CD14-positive monocyte (primary cell): ENCODE measurements at regions not wholly inside any gene's neighbourhood (a gene's known extent, or its start where the extent isn't known, plus 50 kb on each side); places are given as distances from the start of the nearest gene placed in this dataset.

ENCODE experiments used
- DNase-seq, 3 donors: peaks; one replicate each; pipeline ENCODE4 v3.0.0-alpha.2; 2011 to 2022
- H2AFZ ChIP-seq: 2 replicates; pipeline ENCODE4 v1.6.0; 2012; ENCODE audit warnings: mild to moderate bottlenecking, low read depth, low read length, inconsistent platforms; ENCODE audit not compliant: insufficient read depth, poor library complexity, severe bottlenecking
- H3K27ac ChIP-seq, 2 donors: 1 replicate in 1 of 2; 2 replicates in 1 of 2; pipeline ENCODE4 v1.5.1; 2012 to 2013; ENCODE audit warnings: low read length in 2 of 2, control low read depth in 1 of 2, inconsistent platforms in 1 of 2, low read depth in 1 of 2, mild to moderate bottlenecking in 1 of 2
- H3K27me3 ChIP-seq, 2 donors: one replicate each; pipeline versions ENCODE4 v1.6.0 to v1.6.1; 2011 to 2013; ENCODE audit warnings: low read length in 2 of 2; ENCODE audit not compliant: control insufficient read depth in 2 of 2, insufficient read depth in 2 of 2
- H3K36me3 ChIP-seq, 2 donors: replicated peaks in 1 of 2; 1 replicate in 1 of 2; 2 replicates in 1 of 2; pipeline versions ENCODE4 v1.5.1 to v1.6.1; 2012 to 2013; ENCODE audit warnings: low read length in 2 of 2, control low read depth in 1 of 2, inconsistent platforms in 1 of 2, mild to moderate bottlenecking in 1 of 2; ENCODE audit not compliant: insufficient read depth in 2 of 2, control insufficient read depth in 1 of 2
- H3K4me1 ChIP-seq, 2 donors: 1 replicate in 1 of 2; 2 replicates in 1 of 2; pipeline versions ENCODE4 v1.5.1 to v1.6.1; 2012 to 2013; ENCODE audit warnings: low read length in 2 of 2, control low read depth in 1 of 2, inconsistent platforms in 1 of 2, mild to moderate bottlenecking in 1 of 2, moderate library complexity in 1 of 2; ENCODE audit not compliant: insufficient read depth in 2 of 2, control insufficient read depth in 1 of 2
- H3K4me2 ChIP-seq: replicated peaks from 2 replicates; pipeline ENCODE3; 2012; ENCODE audit warnings: low read length, moderate library complexity, mild to moderate bottlenecking; ENCODE audit not compliant: poor library complexity, severe bottlenecking; ENCODE audit errors: extremely low read depth
- H3K4me3 ChIP-seq, 3 experiments: fragments of 200-600 bp in 1 of 3; sonication (generic) in 1 of 3; replicated peaks in 1 of 3; 1 replicate in 2 of 3; 2 replicates in 1 of 3; pipeline ENCODE4 v1.5.1; 2011 to 2013; ENCODE audit warnings: low read length in 3 of 3, mild to moderate bottlenecking in 3 of 3, control low read depth in 2 of 3, low read depth in 2 of 3, inconsistent platforms in 1 of 3, moderate library complexity in 1 of 3
- H3K79me2 ChIP-seq: 2 replicates; pipeline ENCODE4 v1.6.0; 2012; ENCODE audit warnings: mild to moderate bottlenecking, control low read depth, inconsistent platforms, low read length, moderate library complexity; ENCODE audit not compliant: insufficient read depth
- H3K9ac ChIP-seq: 2 replicates; pipeline ENCODE4 v1.6.0; 2017; ENCODE audit warnings: low read length, mild to moderate bottlenecking; ENCODE audit not compliant: insufficient read depth, poor library complexity, severe bottlenecking
- H3K9me3 ChIP-seq, 2 donors: replicated peaks in 1 of 2; 1 replicate in 1 of 2; 2 replicates in 1 of 2; pipeline versions ENCODE4 v1.5.1 to v1.6.1; 2012 to 2013; ENCODE audit warnings: low read length in 2 of 2, control low read depth in 1 of 2; ENCODE audit not compliant: control insufficient read depth in 1 of 2, insufficient read depth in 1 of 2
- H4K20me1 ChIP-seq: 2 replicates; pipeline ENCODE4 v1.6.0; 2012; ENCODE audit warnings: mild to moderate bottlenecking, low read length, control low read depth, moderate library complexity; ENCODE audit not compliant: insufficient read depth
- H3K27ac Mint-ChIP-seq, 7 donors: one replicate each; pipeline ENCODE4 v1.8.0; 2020; ENCODE audit warnings: mild to moderate bottlenecking in 7 of 7, mixed read lengths in 7 of 7, moderate library complexity in 6 of 7, inconsistent platforms in 2 of 7
- H3K27me3 Mint-ChIP-seq, 3 donors: one replicate each; pipeline ENCODE4 v1.8.0; 2021 to 2022; ENCODE audit warnings: low read depth in 3 of 3, mild to moderate bottlenecking in 3 of 3, mixed read lengths in 3 of 3, moderate library complexity in 3 of 3, inconsistent platforms in 1 of 3
- H3K36me3 Mint-ChIP-seq, 2 donors: one replicate each; pipeline ENCODE4 v1.8.0; 2020; ENCODE audit warnings: mixed read lengths in 2 of 2, inconsistent platforms in 1 of 2, mild to moderate bottlenecking in 1 of 2
- H3K4me1 Mint-ChIP-seq: one replicate; pipeline ENCODE4 v1.8.0; 2020; ENCODE audit warnings: mild to moderate bottlenecking, mixed read lengths
- H3K4me3 Mint-ChIP-seq, 2 donors: one replicate each; pipeline ENCODE4 v1.8.0; 2020; ENCODE audit warnings: mild to moderate bottlenecking in 2 of 2, mixed read lengths in 2 of 2, moderate library complexity in 1 of 2
- H3K9me3 Mint-ChIP-seq, 7 donors: one replicate each; pipeline ENCODE4 v1.8.0; 2020 to 2022; ENCODE audit warnings: mixed read lengths in 7 of 7, mild to moderate bottlenecking in 6 of 7, moderate library complexity in 6 of 7, inconsistent platforms in 2 of 7
- WGBS: methylation state at CpG from one replicate; pipeline ENCODE4 v1.1.5; 2013; ENCODE audit warnings: missing lambda C conversion rate; ENCODE audit not compliant: insufficient coverage; 5-methylcytosine and 5-hydroxymethylcytosine counted together
- intact Hi-C, 2 donors: fragments of 100-400 bp; cut with micrococcal nuclease; formaldehyde crosslinking; loops; one replicate each; pipeline versions ENCODE4 v1.15.0 to v1.15.1; 2023
- TF ChIP-seq, protein P1 (sequence below): fragments of 200-600 bp; IDR thresholded peaks from one replicate; pipeline ENCODE4 v1.8.0; 2022; ENCODE audit warnings: antibody characterized with exemption, mild to moderate bottlenecking

DNA sequence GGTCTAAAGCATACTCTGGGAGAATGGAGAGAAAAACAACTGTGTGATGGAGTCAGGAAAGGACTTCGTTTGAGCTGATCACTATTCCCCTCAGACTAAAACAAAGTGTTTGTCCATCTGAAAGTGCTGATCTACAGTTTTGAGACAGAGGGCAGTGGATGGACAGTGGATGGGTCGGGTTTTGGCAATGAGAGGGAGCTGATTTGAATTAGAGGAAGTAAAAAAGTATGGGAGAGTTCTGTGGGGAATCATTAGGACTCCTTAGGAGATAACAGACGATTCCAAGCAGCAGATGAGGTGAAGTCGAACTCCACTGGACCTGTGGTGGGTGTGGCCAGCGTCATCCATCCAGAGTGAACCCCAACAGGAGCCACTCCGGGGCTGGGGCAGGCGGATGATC lies 62.3 kb downstream of the PTGS2 start:
- H3K4me1 Mint-ChIP-seq: peaks cover 44% of the 10 kb centered on the region
- H3K27ac Mint-ChIP-seq: peak overlapping the region; percentile 93 to 99 (median 98)
- H4K20me1 ChIP-seq: no peaks in the 10 kb centered on the region
- H3K4me1 ChIP-seq: peaks cover 48 to 61% of the 10 kb centered on the region in 2 donors
- H3K79me2 ChIP-seq: no peaks in the 10 kb centered on the region
- H3K27me3 Mint-ChIP-seq: peaks cover 0 to 2% (median 0%) of the 10 kb centered on the region in 3 donors
- TF ChIP-seq, protein P1, sequence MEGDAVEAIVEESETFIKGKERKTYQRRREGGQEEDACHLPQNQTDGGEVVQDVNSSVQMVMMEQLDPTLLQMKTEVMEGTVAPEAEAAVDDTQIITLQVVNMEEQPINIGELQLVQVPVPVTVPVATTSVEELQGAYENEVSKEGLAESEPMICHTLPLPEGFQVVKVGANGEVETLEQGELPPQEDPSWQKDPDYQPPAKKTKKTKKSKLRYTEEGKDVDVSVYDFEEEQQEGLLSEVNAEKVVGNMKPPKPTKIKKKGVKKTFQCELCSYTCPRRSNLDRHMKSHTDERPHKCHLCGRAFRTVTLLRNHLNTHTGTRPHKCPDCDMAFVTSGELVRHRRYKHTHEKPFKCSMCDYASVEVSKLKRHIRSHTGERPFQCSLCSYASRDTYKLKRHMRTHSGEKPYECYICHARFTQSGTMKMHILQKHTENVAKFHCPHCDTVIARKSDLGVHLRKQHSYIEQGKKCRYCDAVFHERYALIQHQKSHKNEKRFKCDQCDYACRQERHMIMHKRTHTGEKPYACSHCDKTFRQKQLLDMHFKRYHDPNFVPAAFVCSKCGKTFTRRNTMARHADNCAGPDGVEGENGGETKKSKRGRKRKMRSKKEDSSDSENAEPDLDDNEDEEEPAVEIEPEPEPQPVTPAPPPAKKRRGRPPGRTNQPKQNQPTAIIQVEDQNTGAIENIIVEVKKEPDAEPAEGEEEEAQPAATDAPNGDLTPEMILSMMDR: no peak
- H3K4me3 ChIP-seq: peak overlapping the region; percentile 32 to 65 (median 61)
- H3K4me2 ChIP-seq: peak overlapping the region; percentile 79
- peak; percentile 59 to 84 (median 62) for DNase-seq
- intact Hi-C loops: loop anchor here (5.0 to 10.0 kb wide), 2 partner anchors 39 to 67 kb away; partner anchors contain the start of gene PTGS2 (in 2 of the 2)
- no peaks in the 10 kb centered on the region for H3K9me3 ChIP-seq
- peak overlapping the region; percentile 65 to 90 for H3K4me3 Mint-ChIP-seq
- peak overlapping the region; percentile 91 to 94 for H3K27ac ChIP-seq
- no peaks in the 10 kb centered on the region for H3K27me3 ChIP-seq
- 12% methylated on average over 4 of the region's 7 CpGs for WGBS
- H2AFZ ChIP-seq: peak overlapping the region; percentile 41
- H3K9ac ChIP-seq: peak overlapping the region; percentile 47
- H3K9me3 Mint-ChIP-seq: peaks cover 0 to 4% (median 2%) of the 10 kb centered on the region in 7 donors
- no peaks in the 10 kb centered on the region for H3K36me3 ChIP-seq
- peaks cover 0 to 3% of the 10 kb centered on the region in 2 donors for H3K36me3 Mint-ChIP-seq

DNA sequence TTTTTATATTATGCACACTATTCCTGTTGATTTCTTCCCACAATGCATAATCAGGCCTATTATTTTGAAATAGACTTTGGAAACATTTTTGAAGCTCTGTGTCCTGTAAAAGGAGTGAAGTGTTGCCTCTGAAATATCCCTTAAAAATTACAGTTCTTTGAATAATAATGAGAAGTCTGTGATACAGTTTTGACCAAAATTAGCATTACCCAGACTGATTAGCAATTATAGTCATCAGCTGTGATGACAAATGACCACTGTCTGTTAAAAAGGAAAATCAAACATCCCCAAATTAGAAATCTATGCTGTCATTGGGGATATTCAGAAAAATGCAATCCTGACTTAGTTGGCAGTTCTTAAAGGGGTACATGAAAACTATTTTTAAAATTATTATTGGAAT lies 63.7 kb downstream of the PTGS2 start:
- TF ChIP-seq, protein P1: no peak
- DNase-seq: peak in 1 of 3 donors; percentile 57
- H3K27ac ChIP-seq: no peak overlapping the region
- H3K9me3 ChIP-seq: no peaks in the 10 kb centered on the region
- Mint-ChIP-seq H3K4me3 (no peak overlapping the region), H3K9me3 (peaks cover 0 to 4% (median 2%) of the 10 kb centered on the region in 7 donors), H3K36me3 (peaks cover 0 to 3% of the 10 kb centered on the region in 2 donors), H3K27ac (no peak overlapping the region), H3K27me3 (peaks cover 0 to 2% (median 0%) of the 10 kb centered on the region in 3 donors), H3K4me1 (peaks cover 38% of the 10 kb centered on the region)
- no peaks in the 10 kb centered on the region for H3K36me3 ChIP-seq
- H3K4me1 ChIP-seq: peaks cover 45 to 55% of the 10 kb centered on the region in 2 donors
- H3K4me3 ChIP-seq: no peak overlapping the region
- no peaks in the 10 kb centered on the region for H4K20me1 ChIP-seq
- intact Hi-C loops: loop anchor here (5.0 to 10.0 kb wide), 2 partner anchors 41 to 68 kb away; partner anchors contain the start of gene PTGS2 (in 2 of the 2)
- H3K9ac ChIP-seq: no peak overlapping the region
- H2AFZ ChIP-seq: no peak overlapping the region
- no peak overlapping the region for H3K4me2 ChIP-seq
- H3K27me3 ChIP-seq: no peaks in the 10 kb centered on the region
- no peaks in the 10 kb centered on the region for H3K79me2 ChIP-seq
